Astrocyte (in vitro differentiated cells and primary cell): ENCODE measurements at regions not wholly inside any gene's neighbourhood (a gene's known extent, or its start where the extent isn't known, plus 50 kb on each side); places are given as distances from the start of the nearest gene placed in this dataset.

Experiments
- EZH2 ChIP-seq: IDR thresholded peaks from 2 replicates; pipeline ENCODE4 v1.6.1; 2012; ENCODE audit warnings: mild to moderate bottlenecking, low read length, inconsistent platforms; ENCODE audit not compliant: insufficient read depth
- TF ChIP-seq, protein P1 (sequence below): IDR thresholded peaks from 2 replicates; pipeline ENCODE4 v1.5.1; 2011; ENCODE audit warnings: low read depth, mild to moderate bottlenecking, inconsistent platforms, low read length, moderate library complexity; ENCODE audit not compliant: insufficient read depth

DNA sequence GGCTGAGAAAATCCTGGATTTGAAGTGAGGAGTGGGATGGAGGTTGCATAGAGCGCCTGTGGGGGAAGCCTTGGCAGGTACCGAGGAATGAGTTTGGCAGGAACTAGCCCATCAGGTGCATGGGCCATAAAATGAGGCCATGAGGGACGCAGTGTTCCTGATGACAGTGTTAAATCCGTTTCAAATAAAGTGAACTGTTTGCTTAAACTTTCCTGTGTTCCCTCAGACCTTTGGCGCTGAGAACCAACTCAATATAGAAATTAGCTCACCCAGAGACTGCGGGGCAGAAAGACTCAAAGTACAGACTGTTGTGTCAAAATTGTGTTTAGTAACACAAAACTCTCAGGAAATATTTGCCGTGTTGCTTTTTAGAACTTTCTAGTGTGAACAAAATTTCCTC, 250.0 kb upstream of the NR3C2 start:
- TF ChIP-seq, protein P1, sequence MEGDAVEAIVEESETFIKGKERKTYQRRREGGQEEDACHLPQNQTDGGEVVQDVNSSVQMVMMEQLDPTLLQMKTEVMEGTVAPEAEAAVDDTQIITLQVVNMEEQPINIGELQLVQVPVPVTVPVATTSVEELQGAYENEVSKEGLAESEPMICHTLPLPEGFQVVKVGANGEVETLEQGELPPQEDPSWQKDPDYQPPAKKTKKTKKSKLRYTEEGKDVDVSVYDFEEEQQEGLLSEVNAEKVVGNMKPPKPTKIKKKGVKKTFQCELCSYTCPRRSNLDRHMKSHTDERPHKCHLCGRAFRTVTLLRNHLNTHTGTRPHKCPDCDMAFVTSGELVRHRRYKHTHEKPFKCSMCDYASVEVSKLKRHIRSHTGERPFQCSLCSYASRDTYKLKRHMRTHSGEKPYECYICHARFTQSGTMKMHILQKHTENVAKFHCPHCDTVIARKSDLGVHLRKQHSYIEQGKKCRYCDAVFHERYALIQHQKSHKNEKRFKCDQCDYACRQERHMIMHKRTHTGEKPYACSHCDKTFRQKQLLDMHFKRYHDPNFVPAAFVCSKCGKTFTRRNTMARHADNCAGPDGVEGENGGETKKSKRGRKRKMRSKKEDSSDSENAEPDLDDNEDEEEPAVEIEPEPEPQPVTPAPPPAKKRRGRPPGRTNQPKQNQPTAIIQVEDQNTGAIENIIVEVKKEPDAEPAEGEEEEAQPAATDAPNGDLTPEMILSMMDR, result no peak
- no peak for TF ChIP-seq EZH2
